ENCODE measurements at regions not wholly inside any gene's neighbourhood (a gene's known extent, or its start where the extent isn't known, plus 50 kb on each side); places are given as distances from the start of the nearest gene placed in this dataset.

DNA sequence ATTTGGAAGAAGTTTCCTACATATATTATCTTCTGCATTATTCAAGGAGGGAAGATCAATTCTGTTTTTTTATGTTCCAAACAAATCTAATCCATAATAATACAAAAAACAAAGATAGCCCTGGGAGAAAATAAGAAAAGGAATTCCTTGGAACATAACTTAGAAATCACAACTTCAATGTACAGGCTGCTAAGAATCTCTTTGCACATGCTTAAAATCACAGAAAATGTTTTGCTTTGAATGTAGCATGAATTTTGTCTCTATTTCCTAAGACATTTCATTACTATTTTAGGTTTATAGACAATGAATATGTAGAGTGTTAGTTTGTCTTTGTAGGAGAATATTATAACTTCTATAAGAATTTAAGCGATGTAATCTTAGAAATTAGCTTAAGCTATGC is 700.1 kb downstream of the RNF144B start:
- TF ChIP-seq, protein P1, sequence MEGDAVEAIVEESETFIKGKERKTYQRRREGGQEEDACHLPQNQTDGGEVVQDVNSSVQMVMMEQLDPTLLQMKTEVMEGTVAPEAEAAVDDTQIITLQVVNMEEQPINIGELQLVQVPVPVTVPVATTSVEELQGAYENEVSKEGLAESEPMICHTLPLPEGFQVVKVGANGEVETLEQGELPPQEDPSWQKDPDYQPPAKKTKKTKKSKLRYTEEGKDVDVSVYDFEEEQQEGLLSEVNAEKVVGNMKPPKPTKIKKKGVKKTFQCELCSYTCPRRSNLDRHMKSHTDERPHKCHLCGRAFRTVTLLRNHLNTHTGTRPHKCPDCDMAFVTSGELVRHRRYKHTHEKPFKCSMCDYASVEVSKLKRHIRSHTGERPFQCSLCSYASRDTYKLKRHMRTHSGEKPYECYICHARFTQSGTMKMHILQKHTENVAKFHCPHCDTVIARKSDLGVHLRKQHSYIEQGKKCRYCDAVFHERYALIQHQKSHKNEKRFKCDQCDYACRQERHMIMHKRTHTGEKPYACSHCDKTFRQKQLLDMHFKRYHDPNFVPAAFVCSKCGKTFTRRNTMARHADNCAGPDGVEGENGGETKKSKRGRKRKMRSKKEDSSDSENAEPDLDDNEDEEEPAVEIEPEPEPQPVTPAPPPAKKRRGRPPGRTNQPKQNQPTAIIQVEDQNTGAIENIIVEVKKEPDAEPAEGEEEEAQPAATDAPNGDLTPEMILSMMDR (IDR thresholded peaks at IDR 0.05; ENCODE audit: low read depth, low read length, poor library complexity, severe bottlenecking) = no peak
- no peak for TF ChIP-seq EZH2phosphoT487 (IDR thresholded peaks at IDR 0.05; ENCODE audit: borderline replicate concordance, low read length)
- Histone ChIP-seq H3K4me3 (ENCODE audit: low read length) (no peak overlapping the region), H3K27me3 (ENCODE audit: control insufficient read depth, low read length) (no peaks in the 10 kb centered on the region), H3K9me3 (ENCODE audit: control insufficient read depth, insufficient read depth, low read length) (no peaks in the 10 kb centered on the region), H3F3A (ENCODE audit: control insufficient read depth, insufficient read depth) (no peaks in the 10 kb centered on the region), H3K36me3 (ENCODE audit: control insufficient read depth, low read length) (no peaks in the 10 kb centered on the region), H3K4me1 (ENCODE audit: control insufficient read depth, low read length) (no peaks in the 10 kb centered on the region), H3K4me2 (ENCODE audit: low read length) (no peak overlapping the region), H3K27ac (ENCODE audit: low read depth, low read length) (no peak overlapping the region), H4K20me1 (ENCODE audit: control insufficient read depth, insufficient read depth, low read depth, low read length) (no peaks in the 10 kb centered on the region), H3K79me2 (ENCODE audit: control insufficient read depth, low read length) (no peaks in the 10 kb centered on the region), H3K9me2 (replicated peaks; ENCODE audit: control insufficient read depth, low read length) (no peaks in the 10 kb centered on the region)

DNA sequence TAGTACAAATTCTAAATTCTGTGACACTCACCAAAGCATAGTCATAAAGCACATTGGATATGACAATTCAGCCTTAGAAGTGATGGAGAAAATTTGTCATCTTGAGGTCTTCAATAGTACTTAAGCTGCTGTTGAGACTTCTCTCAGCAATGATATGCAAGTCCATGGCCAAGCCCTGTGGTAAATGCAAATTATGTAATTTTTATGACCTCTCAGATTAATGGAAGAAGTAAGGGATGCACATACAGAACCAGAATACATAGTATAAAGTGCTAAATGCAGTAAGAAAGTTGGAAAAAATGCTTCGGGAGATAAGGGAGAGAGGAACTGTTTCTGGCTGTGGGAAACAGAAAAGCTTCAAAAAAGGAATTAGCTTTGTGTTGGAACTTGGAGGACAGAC is 700.7 kb downstream of the RNF144B start:
- Histone ChIP-seq H3K27me3 (ENCODE audit: control insufficient read depth, low read length) (no peaks in the 10 kb centered on the region), H3K9me2 (replicated peaks; ENCODE audit: control insufficient read depth, low read length) (no peaks in the 10 kb centered on the region), H4K20me1 (ENCODE audit: control insufficient read depth, insufficient read depth, low read depth, low read length) (no peaks in the 10 kb centered on the region), H3F3A (ENCODE audit: control insufficient read depth, insufficient read depth) (no peaks in the 10 kb centered on the region), H3K36me3 (ENCODE audit: control insufficient read depth, low read length) (no peaks in the 10 kb centered on the region), H3K4me3 (ENCODE audit: low read length) (no peak overlapping the region), H3K9me3 (ENCODE audit: control insufficient read depth, insufficient read depth, low read length) (no peaks in the 10 kb centered on the region), H3K79me2 (ENCODE audit: control insufficient read depth, low read length) (no peaks in the 10 kb centered on the region), H3K4me2 (ENCODE audit: low read length) (no peak overlapping the region), H3K27ac (ENCODE audit: low read depth, low read length) (no peak overlapping the region), H3K4me1 (ENCODE audit: control insufficient read depth, low read length) (no peaks in the 10 kb centered on the region)
- TF ChIP-seq, protein P1 (IDR thresholded peaks at IDR 0.05; ENCODE audit: low read depth, low read length, poor library complexity, severe bottlenecking) = no peak
- no peak for TF ChIP-seq EZH2phosphoT487 (IDR thresholded peaks at IDR 0.05; ENCODE audit: borderline replicate concordance, low read length)

DNA sequence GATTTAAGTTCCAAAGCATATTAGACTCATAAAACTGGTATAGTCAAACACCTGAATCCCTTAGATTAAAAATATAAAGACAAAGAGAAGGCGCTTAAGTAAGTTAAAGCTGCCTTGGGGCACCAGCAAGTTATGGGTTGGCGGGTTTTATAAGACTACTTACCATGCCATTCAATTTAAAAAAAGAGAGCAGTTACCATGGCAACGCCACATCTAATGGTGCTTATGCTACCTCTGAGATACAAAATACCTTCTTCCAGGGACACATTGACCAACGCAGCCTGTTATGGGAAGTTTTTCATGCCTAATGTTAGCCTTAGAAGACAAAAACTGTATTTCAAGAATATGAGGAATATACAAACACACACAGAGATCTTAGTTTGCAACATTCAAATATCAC is 713.6 kb downstream of the RNF144B start:
- no peaks in the 10 kb centered on the region for H3K4me1 ChIP-seq (ENCODE audit: control insufficient read depth, low read length)
- no peaks in the 10 kb centered on the region for H3K9me2 ChIP-seq (replicated peaks; ENCODE audit: control insufficient read depth, low read length)
- H3K36me3 ChIP-seq (ENCODE audit: control insufficient read depth, low read length) = no peaks in the 10 kb centered on the region
- no peak overlapping the region for H3K4me2 ChIP-seq (ENCODE audit: low read length)
- H3K4me3 ChIP-seq (ENCODE audit: low read length) = no peak overlapping the region
- no peaks in the 10 kb centered on the region for H3K9me3 ChIP-seq (ENCODE audit: control insufficient read depth, insufficient read depth, low read length)
- H3K27me3 ChIP-seq (ENCODE audit: control insufficient read depth, low read length) = no peaks in the 10 kb centered on the region
- no peaks in the 10 kb centered on the region for H3K79me2 ChIP-seq (ENCODE audit: control insufficient read depth, low read length)
- no peaks in the 10 kb centered on the region for H3F3A ChIP-seq (ENCODE audit: control insufficient read depth, insufficient read depth)
- no peaks in the 10 kb centered on the region for H4K20me1 ChIP-seq (ENCODE audit: control insufficient read depth, insufficient read depth, low read depth, low read length)
- TF ChIP-seq EZH2phosphoT487 (IDR thresholded peaks at IDR 0.05; ENCODE audit: borderline replicate concordance, low read length) = no peak
- no peak overlapping the region for H3K27ac ChIP-seq (ENCODE audit: low read depth, low read length)

DNA sequence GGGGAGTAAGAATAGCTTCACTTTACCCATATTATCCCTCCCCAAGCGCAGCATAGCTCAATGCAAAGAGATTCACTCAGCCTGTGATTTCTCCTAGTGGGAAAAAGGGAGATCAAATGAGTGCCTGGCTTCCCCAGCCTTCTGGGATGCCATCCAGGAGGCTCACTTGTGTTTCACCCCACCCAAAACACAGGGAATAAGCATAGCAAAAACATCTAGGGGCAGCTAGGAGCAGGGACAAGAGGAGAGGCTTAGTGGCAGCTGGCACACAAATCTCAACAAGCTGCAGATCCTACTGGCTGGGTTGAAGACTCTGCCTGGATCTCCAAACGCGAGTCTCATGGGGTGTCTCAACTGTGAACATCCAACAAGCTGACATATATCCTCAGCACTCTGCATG is 715.8 kb downstream of the RNF144B start:
- no peaks in the 10 kb centered on the region for H3F3A ChIP-seq (ENCODE audit: control insufficient read depth, insufficient read depth)
- TF ChIP-seq, protein P1 (IDR thresholded peaks at IDR 0.05; ENCODE audit: low read depth, low read length, poor library complexity, severe bottlenecking) = no peak
- TF ChIP-seq EZH2phosphoT487 (IDR thresholded peaks at IDR 0.05; ENCODE audit: borderline replicate concordance, low read length) = no peak
- H3K4me2 ChIP-seq (ENCODE audit: low read length) = no peak overlapping the region
- H4K20me1 ChIP-seq (ENCODE audit: control insufficient read depth, insufficient read depth, low read depth, low read length) = no peaks in the 10 kb centered on the region
- no peaks in the 10 kb centered on the region for H3K9me3 ChIP-seq (ENCODE audit: control insufficient read depth, insufficient read depth, low read length)
- H3K9me2 ChIP-seq (replicated peaks; ENCODE audit: control insufficient read depth, low read length) = no peaks in the 10 kb centered on the region
- H3K4me3 ChIP-seq (ENCODE audit: low read length) = no peak overlapping the region
- H3K27ac ChIP-seq (ENCODE audit: low read depth, low read length) = no peak overlapping the region
- no peaks in the 10 kb centered on the region for H3K36me3 ChIP-seq (ENCODE audit: control insufficient read depth, low read length)
- no peaks in the 10 kb centered on the region for H3K79me2 ChIP-seq (ENCODE audit: control insufficient read depth, low read length)
- no peaks in the 10 kb centered on the region for H3K4me1 ChIP-seq (ENCODE audit: control insufficient read depth, low read length)
- no peaks in the 10 kb centered on the region for H3K27me3 ChIP-seq (ENCODE audit: control insufficient read depth, low read length)
